ENCODE measurements at regions not wholly inside any gene's neighbourhood (a gene's known extent, or its start where the extent isn't known, plus 50 kb on each side); places are given as distances from the start of the nearest gene placed in this dataset.

DNA sequence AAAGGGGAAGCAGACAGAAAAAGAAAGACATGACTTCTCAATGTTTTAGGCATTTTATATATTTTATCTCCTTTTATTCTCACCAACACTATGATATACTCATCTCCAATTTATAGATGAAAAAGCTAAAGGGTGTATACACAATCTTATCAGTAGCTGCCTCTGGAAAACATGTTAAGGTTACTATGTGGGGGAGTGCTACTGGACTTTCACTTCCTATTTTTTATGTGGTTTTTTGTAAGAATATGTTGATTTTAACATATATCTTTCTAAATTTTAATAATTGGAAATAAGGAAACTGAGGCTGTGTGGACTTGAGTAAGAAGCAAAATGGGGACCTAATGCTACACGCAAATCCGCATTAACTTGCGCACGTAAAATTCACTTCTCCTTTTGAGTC is 99.6 kb upstream of the PDE3A start:
- Histone ChIP-seq H3K4me3 (no peak overlapping the region), H3K4me1 (replicated peaks in 1 of 2; ENCODE audit: control insufficient read depth in 2 of 2, insufficient read depth in 2 of 2, low read length in 2 of 2) (no peaks in the 10 kb centered on the region), H3K79me2 (ENCODE audit: control insufficient read depth, insufficient read depth, low read length) (no peaks in the 10 kb centered on the region), H4K20me1 (replicated peaks; ENCODE audit: control insufficient read depth, insufficient read depth, low read length) (no peaks in the 10 kb centered on the region), H3K27me3 (ENCODE audit: control insufficient read depth in 2 of 2, insufficient read depth in 2 of 2, low read length in 2 of 2) (no peaks in the 10 kb centered on the region), H3K9ac (ENCODE audit: insufficient read depth in 1 of 2, low read depth in 2 of 2, low read length in 2 of 2) (no peak overlapping the region), H3K9me3 (replicated peaks; ENCODE audit: control insufficient read depth, insufficient read depth, low read depth, low read length) (no peaks in the 10 kb centered on the region), H3K4me2 (ENCODE audit: insufficient read depth, low read length) (no peak overlapping the region), H3K36me3 (ENCODE audit: control insufficient read depth, insufficient read depth, low read length) (no peaks in the 10 kb centered on the region), H3K27ac (ENCODE audit: extremely low read depth, low read depth, low read length) (no peak overlapping the region), H3K9me1 (ENCODE audit: control insufficient read depth, insufficient read depth, low read length) (no peaks in the 10 kb centered on the region), H2AFZ (ENCODE audit: low read depth, low read length) (no peak overlapping the region)
- ChIA-PET POLR2A (no interaction called here), CTCF (ENCODE audit: low intra/inter-chr PET ratio) (no interaction called here)
- in situ Hi-C loops (cut with MboI) (no loop called here), intact Hi-C loops (cut with micrococcal nuclease) (no loop called here)
- no TSS peak for BruUV-seq (replicated peaks)
- WGBS (ENCODE audit: insufficient coverage, low coverage, missing lambda C conversion rate) = 3% methylated on average over 4 of the region's 4 CpGs
- TF ChIP-seq, protein P1, sequence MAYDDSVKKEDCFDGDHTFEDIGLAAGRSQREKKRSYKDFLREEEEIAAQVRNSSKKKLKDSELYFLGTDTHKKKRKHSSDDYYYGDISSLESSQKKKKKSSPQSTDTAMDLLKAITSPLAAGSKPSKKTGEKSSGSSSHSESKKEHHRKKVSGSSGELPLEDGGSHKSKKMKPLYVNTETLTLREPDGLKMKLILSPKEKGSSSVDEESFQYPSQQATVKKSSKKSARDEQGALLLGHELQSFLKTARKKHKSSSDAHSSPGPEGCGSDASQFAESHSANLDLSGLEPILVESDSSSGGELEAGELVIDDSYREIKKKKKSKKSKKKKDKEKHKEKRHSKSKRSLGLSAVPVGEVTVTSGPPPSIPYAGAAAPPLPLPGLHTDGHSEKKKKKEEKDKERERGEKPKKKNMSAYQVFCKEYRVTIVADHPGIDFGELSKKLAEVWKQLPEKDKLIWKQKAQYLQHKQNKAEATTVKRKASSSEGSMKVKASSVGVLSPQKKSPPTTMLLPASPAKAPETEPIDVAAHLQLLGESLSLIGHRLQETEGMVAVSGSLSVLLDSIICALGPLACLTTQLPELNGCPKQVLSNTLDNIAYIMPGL (CRISPR knock-in tag; IDR thresholded peaks at IDR 0.05) = no peak
- TF ChIP-seq FOXM1 (IDR thresholded peaks at IDR 0.05; ENCODE audit: low read depth) = no peak
- TF ChIP-seq FOXM1 (CRISPR knock-in tag; IDR thresholded peaks at IDR 0.05; ENCODE audit: low read depth) = no peak
- TF ChIP-seq TFE3 (CRISPR knock-in tag; IDR thresholded peaks at IDR 0.05) = no peak
- TF ChIP-seq, protein P2, sequence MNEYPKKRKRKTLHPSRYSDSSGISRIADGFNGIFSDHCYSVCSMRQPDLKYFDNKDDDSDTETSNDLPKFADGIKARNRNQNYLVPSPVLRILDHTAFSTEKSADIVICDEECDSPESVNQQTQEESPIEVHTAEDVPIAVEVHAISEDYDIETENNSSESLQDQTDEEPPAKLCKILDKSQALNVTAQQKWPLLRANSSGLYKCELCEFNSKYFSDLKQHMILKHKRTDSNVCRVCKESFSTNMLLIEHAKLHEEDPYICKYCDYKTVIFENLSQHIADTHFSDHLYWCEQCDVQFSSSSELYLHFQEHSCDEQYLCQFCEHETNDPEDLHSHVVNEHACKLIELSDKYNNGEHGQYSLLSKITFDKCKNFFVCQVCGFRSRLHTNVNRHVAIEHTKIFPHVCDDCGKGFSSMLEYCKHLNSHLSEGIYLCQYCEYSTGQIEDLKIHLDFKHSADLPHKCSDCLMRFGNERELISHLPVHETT (CRISPR knock-in tag; conservative IDR thresholded peaks at IDR 0.05 in 1 of 2, IDR thresholded peaks at IDR 0.05 in 1 of 2) = no peak
- TF ChIP-seq CTBP1 (IDR thresholded peaks at IDR 0.05; ENCODE audit: borderline replicate concordance) = no peak
- no peak for TF ChIP-seq ZNF174 (CRISPR knock-in tag; IDR thresholded peaks at IDR 0.05)
- no peak for TF ChIP-seq E2F8 (IDR thresholded peaks at IDR 0.05; ENCODE audit: low read depth, partially characterized antibody)
- no peak for DNase-seq (ENCODE audit: extremely low read depth in 1 of 4, low spot score in 3 of 4)
- ATAC-seq = no peak
- no peak for FAIRE-seq

Measured in K562 (cell line).